Vagina (tissue), 2 donors: ENCODE measurements at regions not wholly inside any gene's neighbourhood (a gene's known extent, or its start where the extent isn't known, plus 50 kb on each side); places are given as distances from the start of the nearest gene placed in this dataset.

Experiments
- CTCF ChIP-seq, 3 experiments: fragments of 450-650 bp in 2 of 3; fragments of 200-600 bp in 1 of 3; sonication (generic) in 1 of 3; IDR thresholded peaks; one replicate each; pipeline ENCODE4 v1.5.1; 2017 to 2019; ENCODE audit warnings: antibody characterized with exemption in 3 of 3, mild to moderate bottlenecking in 2 of 3, moderate library complexity in 2 of 3
- POLR2A ChIP-seq, 2 donors: fragments of 450-650 bp; IDR thresholded peaks; one replicate each; pipeline ENCODE4 v1.6.1; 2017; ENCODE audit warnings: antibody characterized with exemption in 2 of 2, mild to moderate bottlenecking in 2 of 2, moderate library complexity in 2 of 2
- POLR2AphosphoS5 ChIP-seq, 2 donors: sonication (generic); formaldehyde crosslinking; IDR thresholded peaks; one replicate each; pipeline ENCODE4 v1.9.0; 2017; ENCODE audit warnings: antibody characterized with exemption in 2 of 2, mild to moderate bottlenecking in 2 of 2, low read depth in 1 of 2; ENCODE audit not compliant: insufficient read depth in 1 of 2

GRCh38 chrX:39954851-39955250 is 142.9 kb downstream of the BCOR start:
- TF ChIP-seq CTCF (IDR thresholded peaks at IDR 0.05): no peak
- TF ChIP-seq POLR2AphosphoS5 (IDR thresholded peaks at IDR 0.05; ENCODE audit: insufficient read depth in 1 of 2, low read depth in 1 of 2): no peak
- TF ChIP-seq POLR2A (IDR thresholded peaks at IDR 0.05): no peak
